ENCODE measurements at regions not wholly inside any gene's neighbourhood (a gene's known extent, or its start where the extent isn't known, plus 50 kb on each side); places are given as distances from the start of the nearest gene placed in this dataset.
A peak's percentile ranks its signal among the peaks of the same experiment; 100 is the strongest.
"Not testable (repeated sequence)": the region's sequence is repeated elsewhere in the genome, so short reads cannot be mapped to it uniquely, and the experiment has no call there.

GRCh38 chr1:234801147-234801546 lies 191.2 kb upstream of the IRF2BP2 start:
- not testable (repeated sequence) for H3K4me3 Mint-ChIP-seq (ENCODE audit: unreplicated experiment); DNase-seq (ENCODE audit: low read depth); H4K20me1 ChIP-seq (ENCODE audit: insufficient read depth, low read length); H3K36me3 Mint-ChIP-seq (ENCODE audit: low read depth, unreplicated experiment); H3K9me3 ChIP-seq (ENCODE audit: insufficient read depth, low read depth, low read length); H3K4me1 ChIP-seq (ENCODE audit: insufficient read depth, low read length); H3K9me3 Mint-ChIP-seq (ENCODE audit: unreplicated experiment); H3K9ac ChIP-seq (ENCODE audit: low read length); H3K27ac Mint-ChIP-seq (ENCODE audit: unreplicated experiment); H3K27me3 ChIP-seq (ENCODE audit: insufficient read depth, low read length); H2AFZ ChIP-seq (ENCODE audit: low read depth, low read length); H3K4me3 ChIP-seq (ENCODE audit: insufficient read depth, low read depth, low read length); H3K36me3 ChIP-seq (ENCODE audit: insufficient read depth, low read length); H3K4me2 ChIP-seq (ENCODE audit: low read length); FAIRE-seq; H3K79me2 ChIP-seq (ENCODE audit: insufficient read depth, low read length); H3K27me3 Mint-ChIP-seq (ENCODE audit: low read depth, unreplicated experiment); H3K27ac ChIP-seq (ENCODE audit: low read depth, low read length); H3K4me1 Mint-ChIP-seq (ENCODE audit: low read depth, unreplicated experiment)

- not testable (repeated sequence) for H3K4me3 Mint-ChIP-seq (ENCODE audit: unreplicated experiment); H3K4me2 ChIP-seq (ENCODE audit: low read length); H3K4me3 ChIP-seq (ENCODE audit: insufficient read depth, low read depth, low read length); H3K79me2 ChIP-seq (ENCODE audit: insufficient read depth, low read length); H3K27ac Mint-ChIP-seq (ENCODE audit: unreplicated experiment); H3K36me3 Mint-ChIP-seq (ENCODE audit: low read depth, unreplicated experiment); H4K20me1 ChIP-seq (ENCODE audit: insufficient read depth, low read length); H3K9ac ChIP-seq (ENCODE audit: low read length); H3K36me3 ChIP-seq (ENCODE audit: insufficient read depth, low read length); H3K4me1 Mint-ChIP-seq (ENCODE audit: low read depth, unreplicated experiment); H2AFZ ChIP-seq (ENCODE audit: low read depth, low read length); H3K27me3 ChIP-seq (ENCODE audit: insufficient read depth, low read length); FAIRE-seq; H3K27ac ChIP-seq (ENCODE audit: low read depth, low read length); DNase-seq (ENCODE audit: low read depth); H3K27me3 Mint-ChIP-seq (ENCODE audit: low read depth, unreplicated experiment); H3K9me3 ChIP-seq (ENCODE audit: insufficient read depth, low read depth, low read length); H3K9me3 Mint-ChIP-seq (ENCODE audit: unreplicated experiment); H3K4me1 ChIP-seq (ENCODE audit: insufficient read depth, low read length)
Observed at GRCh38 chr1:234800563-234800962, 190.6 kb upstream of the IRF2BP2 start.

- H3K4me1 Mint-ChIP-seq (ENCODE audit: low read depth, unreplicated experiment); H3K36me3 ChIP-seq (ENCODE audit: insufficient read depth, low read length); H3K9ac ChIP-seq (ENCODE audit: low read length); H3K27me3 ChIP-seq (ENCODE audit: insufficient read depth, low read length); H3K9me3 Mint-ChIP-seq (ENCODE audit: unreplicated experiment); H3K4me1 ChIP-seq (ENCODE audit: insufficient read depth, low read length); H3K36me3 Mint-ChIP-seq (ENCODE audit: low read depth, unreplicated experiment); H3K27ac ChIP-seq (ENCODE audit: low read depth, low read length); H3K4me3 Mint-ChIP-seq (ENCODE audit: unreplicated experiment); H3K27ac Mint-ChIP-seq (ENCODE audit: unreplicated experiment); FAIRE-seq; H3K4me3 ChIP-seq (ENCODE audit: insufficient read depth, low read depth, low read length); H3K4me2 ChIP-seq (ENCODE audit: low read length); DNase-seq (ENCODE audit: low read depth); H2AFZ ChIP-seq (ENCODE audit: low read depth, low read length); H3K27me3 Mint-ChIP-seq (ENCODE audit: low read depth, unreplicated experiment); H3K79me2 ChIP-seq (ENCODE audit: insufficient read depth, low read length); H4K20me1 ChIP-seq (ENCODE audit: insufficient read depth, low read length); H3K9me3 ChIP-seq (ENCODE audit: insufficient read depth, low read depth, low read length): not testable (repeated sequence)
Observed at GRCh38 chr1:234799021-234799689, 189.2 kb upstream of the IRF2BP2 start.

GRCh38 chr1:234797216-234797615 lies 187.2 kb upstream of the IRF2BP2 start:
- not testable (repeated sequence) for FAIRE-seq; H3K27ac Mint-ChIP-seq (ENCODE audit: unreplicated experiment); H3K4me1 Mint-ChIP-seq (ENCODE audit: low read depth, unreplicated experiment)

GRCh38 chr1:234796438-234796792 lies 186.4 kb upstream of the IRF2BP2 start:
- not testable (repeated sequence) for H3K4me3 ChIP-seq (ENCODE audit: insufficient read depth, low read depth, low read length); H3K36me3 Mint-ChIP-seq (ENCODE audit: low read depth, unreplicated experiment)

More at GRCh38 chr1:234797216-234797615, 187.2 kb upstream of the IRF2BP2 start:
- not testable (repeated sequence) for H3K27me3 ChIP-seq (ENCODE audit: insufficient read depth, low read length); H3K9me3 ChIP-seq (ENCODE audit: insufficient read depth, low read depth, low read length); H3K27me3 Mint-ChIP-seq (ENCODE audit: low read depth, unreplicated experiment); H3K4me3 ChIP-seq (ENCODE audit: insufficient read depth, low read depth, low read length); H3K9ac ChIP-seq (ENCODE audit: low read length); DNase-seq (ENCODE audit: low read depth); H3K79me2 ChIP-seq (ENCODE audit: insufficient read depth, low read length); H3K4me1 ChIP-seq (ENCODE audit: insufficient read depth, low read length); H3K36me3 Mint-ChIP-seq (ENCODE audit: low read depth, unreplicated experiment); H3K27ac ChIP-seq (ENCODE audit: low read depth, low read length); H4K20me1 ChIP-seq (ENCODE audit: insufficient read depth, low read length); H3K9me3 Mint-ChIP-seq (ENCODE audit: unreplicated experiment); H3K4me2 ChIP-seq (ENCODE audit: low read length); H2AFZ ChIP-seq (ENCODE audit: low read depth, low read length); H3K4me3 Mint-ChIP-seq (ENCODE audit: unreplicated experiment); H3K36me3 ChIP-seq (ENCODE audit: insufficient read depth, low read length)

GRCh38 chr1:234795711-234796437 lies 185.9 kb upstream of the IRF2BP2 start:
- H3K9me3 ChIP-seq (ENCODE audit: insufficient read depth, low read depth, low read length); H3K27me3 Mint-ChIP-seq (ENCODE audit: low read depth, unreplicated experiment); FAIRE-seq; H3K4me3 ChIP-seq (ENCODE audit: insufficient read depth, low read depth, low read length); H3K27ac ChIP-seq (ENCODE audit: low read depth, low read length); H3K79me2 ChIP-seq (ENCODE audit: insufficient read depth, low read length); H3K4me1 Mint-ChIP-seq (ENCODE audit: low read depth, unreplicated experiment); H4K20me1 ChIP-seq (ENCODE audit: insufficient read depth, low read length); H3K9ac ChIP-seq (ENCODE audit: low read length); H3K4me3 Mint-ChIP-seq (ENCODE audit: unreplicated experiment); H3K9me3 Mint-ChIP-seq (ENCODE audit: unreplicated experiment); H3K36me3 Mint-ChIP-seq (ENCODE audit: low read depth, unreplicated experiment); H3K27me3 ChIP-seq (ENCODE audit: insufficient read depth, low read length); H3K36me3 ChIP-seq (ENCODE audit: insufficient read depth, low read length); H3K27ac Mint-ChIP-seq (ENCODE audit: unreplicated experiment); H2AFZ ChIP-seq (ENCODE audit: low read depth, low read length); H3K4me1 ChIP-seq (ENCODE audit: insufficient read depth, low read length); H3K4me2 ChIP-seq (ENCODE audit: low read length): not testable (repeated sequence)
- peak; percentile 86 for DNase-seq (ENCODE audit: low read depth)

More at GRCh38 chr1:234796438-234796792, 186.4 kb upstream of the IRF2BP2 start:
- H3K9me3 ChIP-seq (ENCODE audit: insufficient read depth, low read depth, low read length); H3K4me2 ChIP-seq (ENCODE audit: low read length); H3K9me3 Mint-ChIP-seq (ENCODE audit: unreplicated experiment); H3K79me2 ChIP-seq (ENCODE audit: insufficient read depth, low read length); H3K27me3 ChIP-seq (ENCODE audit: insufficient read depth, low read length); H4K20me1 ChIP-seq (ENCODE audit: insufficient read depth, low read length); H3K4me1 Mint-ChIP-seq (ENCODE audit: low read depth, unreplicated experiment); H3K27ac ChIP-seq (ENCODE audit: low read depth, low read length); H3K27me3 Mint-ChIP-seq (ENCODE audit: low read depth, unreplicated experiment); H3K36me3 ChIP-seq (ENCODE audit: insufficient read depth, low read length); H3K4me1 ChIP-seq (ENCODE audit: insufficient read depth, low read length); H3K4me3 Mint-ChIP-seq (ENCODE audit: unreplicated experiment); H3K9ac ChIP-seq (ENCODE audit: low read length); H3K27ac Mint-ChIP-seq (ENCODE audit: unreplicated experiment); DNase-seq (ENCODE audit: low read depth); H2AFZ ChIP-seq (ENCODE audit: low read depth, low read length); FAIRE-seq: not testable (repeated sequence)

Measured in astrocyte (in vitro differentiated cells and primary cell).